IPS-NIHi7 (cell line): ENCODE measurements at regions not wholly inside any gene's neighbourhood (a gene's known extent, or its start where the extent isn't known, plus 50 kb on each side); places are given as distances from the start of the nearest gene placed in this dataset.
"Not testable (repeated sequence)": the region's sequence is repeated elsewhere in the genome, so short reads cannot be mapped to it uniquely, and the experiment has no call there.

Source experiments
- DNase-seq: peaks from one replicate; pipeline ENCODE4 v3.0.0; 2012; ENCODE audit warnings: mixed read lengths; ENCODE audit errors: extremely low spot score

GRCh38 chr17:14622615-14623101, 321.8 kb downstream of the HS3ST3B1 start:
- no peak for DNase-seq

- DNase-seq = no peak
Measured at GRCh38 chr17:14621826-14622614, 321.1 kb downstream of the HS3ST3B1 start.

GRCh38 chr17:14619821-14620220, 318.9 kb downstream of the HS3ST3B1 start:
- no peak for DNase-seq

- DNase-seq = no peak
Measured at GRCh38 chr17:14616528-14616927, 315.6 kb downstream of the HS3ST3B1 start.

- DNase-seq = no peak
Measured at GRCh38 chr17:14605267-14605599, 304.4 kb downstream of the HS3ST3B1 start.

- DNase-seq = no peak
Measured at GRCh38 chr17:14604591-14605266, 303.8 kb downstream of the HS3ST3B1 start.

GRCh38 chr17:14596224-14596623, 295.3 kb downstream of the HS3ST3B1 start:
- DNase-seq = no peak

- DNase-seq = no peak
Measured at GRCh38 chr17:14595656-14596055, 294.8 kb downstream of the HS3ST3B1 start.

GRCh38 chr17:14594690-14595089, 293.8 kb downstream of the HS3ST3B1 start:
- no peak for DNase-seq

GRCh38 chr17:14593956-14594355, 293.1 kb downstream of the HS3ST3B1 start:
- DNase-seq = no peak

- DNase-seq = no peak
Measured at GRCh38 chr17:14590459-14591250, 289.8 kb downstream of the HS3ST3B1 start.

- no peak for DNase-seq
Measured at GRCh38 chr17:14585099-14585498, 284.2 kb downstream of the HS3ST3B1 start.

- no peak for DNase-seq
Measured at GRCh38 chr17:14582996-14583395, 282.1 kb downstream of the HS3ST3B1 start.

- DNase-seq = no peak
Measured at GRCh38 chr17:14581186-14581830, 280.4 kb downstream of the HS3ST3B1 start.

GRCh38 chr17:14580499-14580898, 279.6 kb downstream of the HS3ST3B1 start:
- no peak for DNase-seq

- no peak for DNase-seq
Measured at GRCh38 chr17:14579716-14580115, 278.8 kb downstream of the HS3ST3B1 start.

- no peak for DNase-seq
Measured at GRCh38 chr17:14575471-14575953, 274.6 kb downstream of the HS3ST3B1 start.

GRCh38 chr17:14560325-14560724, 259.4 kb downstream of the HS3ST3B1 start:
- not testable (repeated sequence) for DNase-seq

- DNase-seq = no peak
Measured at GRCh38 chr17:14559264-14560119, 258.6 kb downstream of the HS3ST3B1 start.

- no peak for DNase-seq
Measured at GRCh38 chr17:14557480-14557879, 256.6 kb downstream of the HS3ST3B1 start.

- DNase-seq = no peak
Measured at GRCh38 chr17:14553847-14554246, 253.0 kb downstream of the HS3ST3B1 start.
